ENCODE measurements at regions not wholly inside any gene's neighbourhood (a gene's known extent, or its start where the extent isn't known, plus 50 kb on each side); places are given as distances from the start of the nearest gene placed in this dataset.

- TF ChIP-seq CTCF (IDR thresholded peaks at IDR 0.05 in 8 of 11, conservative IDR thresholded peaks at IDR 0.05 in 3 of 11) (no peak), POLR2A (IDR thresholded peaks at IDR 0.05) (no peak), POLR2AphosphoS5 (IDR thresholded peaks at IDR 0.05) (no peak)
Observed at GRCh38 chr2:195138435-195138834, 518.6 kb upstream of the SLC39A10 start.

Data from spleen (tissue), 7 donors.